ENCODE measurements at regions not wholly inside any gene's neighbourhood (a gene's known extent, or its start where the extent isn't known, plus 50 kb on each side); places are given as distances from the start of the nearest gene placed in this dataset.

DNA sequence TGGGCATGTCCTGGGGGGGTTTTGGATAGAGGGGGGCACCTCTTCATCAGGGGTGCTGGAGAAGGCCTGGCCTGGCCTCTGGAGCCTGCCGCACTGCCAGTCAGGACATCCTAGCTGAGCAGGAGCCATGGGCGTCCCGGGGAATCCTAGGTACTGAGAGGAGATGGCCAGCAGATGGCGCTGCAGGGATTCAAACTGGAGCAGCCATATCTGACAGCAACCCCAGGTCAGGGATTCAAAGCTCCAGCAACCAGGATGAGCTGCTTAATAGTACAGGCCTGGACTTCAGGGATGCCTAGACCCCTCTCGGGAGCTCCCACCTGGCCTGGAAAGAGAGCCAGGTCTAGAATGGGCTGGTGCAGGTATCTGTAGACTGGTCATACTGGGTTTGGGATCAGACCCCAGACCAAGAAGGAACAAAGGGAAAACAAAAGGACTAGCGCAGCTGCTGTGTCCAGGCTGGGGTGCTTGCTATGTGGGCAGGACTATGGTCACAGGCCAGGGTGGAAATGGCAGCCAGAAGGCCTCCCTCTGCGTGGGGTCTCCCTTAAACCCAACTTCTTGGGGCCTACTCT, 306.9 kb upstream of the RBFOX1 start:
- 30 to 59% (median 41%) methylated on average over 3 to 7 of the region's 7 CpGs for WGBS, 5 donors

GRCh38 chr16:7021653-7022275, 310.9 kb upstream of the RBFOX1 start:
- 54 to 88% (median 81%) methylated on average over 2 of the region's 2 CpGs for whole genome bisulfite sequencing, 5 donors
- H3K36me3 ChIP-seq = no peaks in the 10 kb centered on the region

More for the DNA sequence above, 306.9 kb upstream of the RBFOX1 start:
- H3K4me1 ChIP-seq = no peaks in the 10 kb centered on the region
- H3K4me3 ChIP-seq = no peak overlapping the region
- intact Hi-C loops (cut with DNase I; ENCODE audit: low total_unique reads) = no loop called here
- peaks cover 0 to 15% (median 2%) of the 10 kb centered on the region in 8 donors for H3K9me3 ChIP-seq
- no peak overlapping the region for H3K27ac ChIP-seq
- H3K27me3 ChIP-seq (replicated peaks in 1 of 7) = no peaks in the 10 kb centered on the region
- DNase-seq = peak; percentile 78
- no peaks in the 10 kb centered on the region for H3K36me3 ChIP-seq
- TF ChIP-seq, protein P1, sequence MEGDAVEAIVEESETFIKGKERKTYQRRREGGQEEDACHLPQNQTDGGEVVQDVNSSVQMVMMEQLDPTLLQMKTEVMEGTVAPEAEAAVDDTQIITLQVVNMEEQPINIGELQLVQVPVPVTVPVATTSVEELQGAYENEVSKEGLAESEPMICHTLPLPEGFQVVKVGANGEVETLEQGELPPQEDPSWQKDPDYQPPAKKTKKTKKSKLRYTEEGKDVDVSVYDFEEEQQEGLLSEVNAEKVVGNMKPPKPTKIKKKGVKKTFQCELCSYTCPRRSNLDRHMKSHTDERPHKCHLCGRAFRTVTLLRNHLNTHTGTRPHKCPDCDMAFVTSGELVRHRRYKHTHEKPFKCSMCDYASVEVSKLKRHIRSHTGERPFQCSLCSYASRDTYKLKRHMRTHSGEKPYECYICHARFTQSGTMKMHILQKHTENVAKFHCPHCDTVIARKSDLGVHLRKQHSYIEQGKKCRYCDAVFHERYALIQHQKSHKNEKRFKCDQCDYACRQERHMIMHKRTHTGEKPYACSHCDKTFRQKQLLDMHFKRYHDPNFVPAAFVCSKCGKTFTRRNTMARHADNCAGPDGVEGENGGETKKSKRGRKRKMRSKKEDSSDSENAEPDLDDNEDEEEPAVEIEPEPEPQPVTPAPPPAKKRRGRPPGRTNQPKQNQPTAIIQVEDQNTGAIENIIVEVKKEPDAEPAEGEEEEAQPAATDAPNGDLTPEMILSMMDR (IDR thresholded peaks at IDR 0.05 in 8 of 11, conservative IDR thresholded peaks at IDR 0.05 in 3 of 11) = peak in 7 of 11 experiments; percentile 13 to 51 (median 40)
- TF ChIP-seq POLR2A (IDR thresholded peaks at IDR 0.05) = no peak
- TF ChIP-seq POLR2AphosphoS5 (IDR thresholded peaks at IDR 0.05) = no peak

GRCh38 chr16:7017006-7017662, 315.5 kb upstream of the RBFOX1 start:
- Histone ChIP-seq H3K36me3 (no peaks in the 10 kb centered on the region), H3K9me3 (peaks cover 0 to 16% (median 13%) of the 10 kb centered on the region in 8 donors), H3K27ac (no peak overlapping the region), H3K4me1 (no peaks in the 10 kb centered on the region), H3K27me3 (replicated peaks in 1 of 7) (no peaks in the 10 kb centered on the region), H3K4me3 (no peak overlapping the region)
- DNase-seq = no peak
- TF ChIP-seq POLR2A (IDR thresholded peaks at IDR 0.05) = no peak
- TF ChIP-seq, protein P1 (IDR thresholded peaks at IDR 0.05 in 8 of 11, conservative IDR thresholded peaks at IDR 0.05 in 3 of 11) = no peak
- no peak for TF ChIP-seq POLR2AphosphoS5 (IDR thresholded peaks at IDR 0.05)
- 84 to 88% (median 87%) methylated on average over 15 of the region's 15 CpGs for WGBS, 5 donors
- intact Hi-C loops (cut with DNase I; ENCODE audit: low total_unique reads) = no loop called here

More at GRCh38 chr16:7021653-7022275, 310.9 kb upstream of the RBFOX1 start:
- Histone ChIP-seq H3K4me1 (no peaks in the 10 kb centered on the region), H3K9me3 (peaks cover 0 to 7% (median 0%) of the 10 kb centered on the region in 8 donors), H3K4me3 (no peak overlapping the region), H3K27ac (no peak overlapping the region), H3K27me3 (replicated peaks in 1 of 7) (no peaks in the 10 kb centered on the region)
- intact Hi-C loops (cut with DNase I; ENCODE audit: low total_unique reads) = no loop called here
- TF ChIP-seq POLR2AphosphoS5 (IDR thresholded peaks at IDR 0.05) (no peak), POLR2A (IDR thresholded peaks at IDR 0.05) (no peak)
- TF ChIP-seq, protein P1 (IDR thresholded peaks at IDR 0.05 in 8 of 11, conservative IDR thresholded peaks at IDR 0.05 in 3 of 11) = no peak
- no peak for DNase-seq

GRCh38 chr16:7014756-7015155, 317.9 kb upstream of the RBFOX1 start:
- H3K27me3 ChIP-seq (replicated peaks in 1 of 7) = no peaks in the 10 kb centered on the region
- no peak overlapping the region for H3K27ac ChIP-seq
- H3K9me3 ChIP-seq = peaks cover 0 to 36% (median 21%) of the 10 kb centered on the region in 8 donors
- 76 to 88% (median 81%) methylated on average over 6 of the region's 6 CpGs for WGBS, 5 donors
- H3K4me3 ChIP-seq = no peak overlapping the region
- intact Hi-C loops (cut with DNase I; ENCODE audit: low total_unique reads) = no loop called here
- no peaks in the 10 kb centered on the region for H3K4me1 ChIP-seq
- TF ChIP-seq POLR2AphosphoS5 (IDR thresholded peaks at IDR 0.05) (no peak), POLR2A (IDR thresholded peaks at IDR 0.05) (no peak)
- TF ChIP-seq, protein P1 (IDR thresholded peaks at IDR 0.05 in 8 of 11, conservative IDR thresholded peaks at IDR 0.05 in 3 of 11) = no peak
- no peak for DNase-seq
- no peaks in the 10 kb centered on the region for H3K36me3 ChIP-seq
